Left renal cortex interstitium (tissue), 4 donors: ENCODE measurements at regions not wholly inside any gene's neighbourhood (a gene's known extent, or its start where the extent isn't known, plus 50 kb on each side); places are given as distances from the start of the nearest gene placed in this dataset.
A peak's percentile ranks its signal among the peaks of the same experiment; 100 is the strongest.
"Not testable (repeated sequence)": the region's sequence is repeated elsewhere in the genome, so short reads cannot be mapped to it uniquely, and the experiment has no call there.

Experiments
- DNase-seq, 4 donors: peaks; one replicate each; pipeline ENCODE4 v3.0.0-alpha.2; 2013; ENCODE audit warnings: low read depth in 4 of 4, low spot score in 2 of 4, missing footprints in 1 of 4

GRCh38 chr16:29126057-29126494 lies 141.2 kb downstream of the LAT start:
- DNase-seq, result no peak

- DNase-seq, result no peak
Observed at GRCh38 chr16:29124828-29125227, 140.0 kb downstream of the LAT start.

- DNase-seq, result not testable (repeated sequence)
Observed at GRCh38 chr16:29124162-29124561, 139.3 kb downstream of the LAT start.

GRCh38 chr16:29120680-29121079 lies 135.8 kb downstream of the LAT start:
- not testable (repeated sequence) for DNase-seq

DNA sequence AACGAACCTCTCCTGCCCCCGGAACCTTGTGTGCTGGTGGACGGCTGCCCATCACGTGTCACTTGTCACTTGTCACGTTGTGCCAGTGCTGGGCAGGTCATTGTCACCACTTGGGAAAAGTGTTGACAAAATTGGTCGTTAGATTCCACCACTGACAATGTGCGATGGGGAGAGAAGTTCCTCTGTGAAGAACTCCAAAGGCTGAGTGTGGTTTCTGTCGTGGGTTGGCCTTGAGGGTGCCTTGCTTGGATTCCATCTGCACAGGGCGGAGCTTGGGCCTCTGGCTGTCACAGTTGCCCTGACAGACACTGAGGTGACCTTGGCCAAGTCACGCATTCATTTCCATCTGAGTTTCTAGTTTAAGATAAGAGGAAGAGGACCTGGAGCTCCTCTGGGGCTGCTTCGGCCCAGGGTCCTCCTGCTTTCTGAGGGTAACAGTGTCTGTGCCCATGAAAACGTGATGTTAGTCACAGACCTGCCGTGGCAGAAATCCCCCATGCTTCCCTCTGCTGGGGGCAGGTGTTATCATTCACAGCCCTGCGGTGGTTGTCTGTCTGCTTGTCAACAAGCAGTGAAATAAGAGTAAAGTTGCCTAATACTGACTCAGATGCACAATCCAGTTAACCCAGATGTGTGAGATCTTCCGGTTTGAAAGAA lies 133.6 kb downstream of the LAT start:
- DNase-seq, result not testable (repeated sequence)

- no peak for DNase-seq
Observed at GRCh38 chr16:29117631-29118030, 132.8 kb downstream of the LAT start.

- DNase-seq, result no peak
Observed at GRCh38 chr16:29116980-29117379, 132.1 kb downstream of the LAT start.

DNA sequence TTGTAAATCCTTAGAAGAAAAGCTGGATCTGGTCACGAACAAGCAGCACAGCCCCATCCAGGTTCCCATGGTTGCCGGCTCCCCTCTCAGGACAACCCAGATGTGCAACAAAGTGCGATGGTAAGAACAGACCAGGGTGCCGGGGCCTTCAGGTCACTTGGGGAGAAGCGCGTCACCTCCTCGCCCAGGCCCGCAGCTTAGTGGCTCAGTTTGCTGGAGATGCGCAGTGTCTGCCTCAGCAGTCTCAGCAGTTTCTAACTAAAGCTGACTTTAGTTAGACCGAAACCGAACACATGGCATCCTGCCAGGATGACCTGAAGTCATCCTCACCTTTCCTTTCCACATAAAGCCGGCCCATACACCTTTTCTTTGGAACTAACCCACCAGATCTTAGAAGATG lies 131.4 kb downstream of the LAT start:
- DNase-seq, result not testable (repeated sequence)

DNA sequence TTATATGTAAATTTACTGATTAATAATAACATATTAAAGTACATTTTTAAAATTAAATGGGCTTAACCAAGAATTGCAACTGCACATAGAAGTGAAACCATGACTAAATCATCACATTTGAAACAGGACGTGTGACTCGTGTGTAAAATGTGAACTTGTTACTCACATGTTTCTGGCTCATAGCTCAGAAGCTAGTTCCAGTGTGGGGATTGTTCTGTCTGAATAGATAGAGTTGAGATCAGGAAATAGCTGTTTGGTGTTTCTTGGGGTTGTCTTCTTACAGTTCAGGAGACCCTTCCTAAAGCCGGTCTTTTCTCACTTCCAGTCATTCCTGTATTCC lies 130.9 kb downstream of the LAT start:
- not testable (repeated sequence) for DNase-seq

- DNase-seq, result peak; percentile 22 to 53 (median 44)
Observed at GRCh38 chr16:29114989-29115801, 130.3 kb downstream of the LAT start.

- no peak for DNase-seq
Observed at GRCh38 chr16:29114574-29114973, 129.7 kb downstream of the LAT start.

DNA sequence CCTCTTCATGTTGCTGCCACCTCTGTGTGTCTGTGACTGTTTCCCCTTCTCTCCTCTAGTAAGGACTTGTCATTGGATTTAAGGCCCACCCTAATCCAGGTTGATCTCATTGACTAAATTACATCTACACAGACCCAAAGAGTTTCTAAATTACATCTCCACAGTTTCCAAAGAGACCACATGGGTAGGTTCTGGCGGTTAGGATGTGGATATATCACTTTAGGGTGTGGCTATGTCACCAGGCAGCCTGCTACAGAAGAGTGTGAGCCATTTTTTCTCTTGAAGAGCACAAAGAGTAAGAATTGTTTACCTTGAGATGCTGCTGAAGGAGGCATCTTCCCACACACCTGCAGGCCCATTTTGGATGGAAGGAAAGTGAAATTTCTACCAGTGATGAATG lies 128.6 kb downstream of the LAT start:
- DNase-seq, result not testable (repeated sequence)

- DNase-seq, result no peak
Observed at GRCh38 chr16:29112755-29113347, 128.0 kb downstream of the LAT start.

GRCh38 chr16:29111901-29112680 lies 127.2 kb downstream of the LAT start:
- not testable (repeated sequence) for DNase-seq

DNA sequence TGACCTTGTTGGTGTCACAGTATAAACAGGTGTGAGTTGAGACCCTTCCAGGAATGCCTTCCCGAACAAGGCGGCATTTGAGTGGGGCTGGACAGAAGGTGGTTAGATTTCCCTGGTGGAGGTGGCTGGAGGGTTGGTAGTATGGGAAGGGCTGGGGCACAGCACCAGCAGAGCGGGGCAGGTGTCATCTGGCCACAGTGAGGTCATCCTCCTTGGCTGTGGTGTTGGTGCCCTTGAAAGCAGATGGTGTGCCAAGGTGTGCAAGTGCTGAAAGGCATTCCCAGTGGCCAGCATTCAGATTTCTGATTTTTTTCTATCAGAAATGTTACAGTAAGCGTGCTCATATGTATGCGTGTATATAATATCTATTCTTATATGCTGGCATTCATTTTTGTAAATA lies 126.6 kb downstream of the LAT start:
- DNase-seq, result no peak

DNA sequence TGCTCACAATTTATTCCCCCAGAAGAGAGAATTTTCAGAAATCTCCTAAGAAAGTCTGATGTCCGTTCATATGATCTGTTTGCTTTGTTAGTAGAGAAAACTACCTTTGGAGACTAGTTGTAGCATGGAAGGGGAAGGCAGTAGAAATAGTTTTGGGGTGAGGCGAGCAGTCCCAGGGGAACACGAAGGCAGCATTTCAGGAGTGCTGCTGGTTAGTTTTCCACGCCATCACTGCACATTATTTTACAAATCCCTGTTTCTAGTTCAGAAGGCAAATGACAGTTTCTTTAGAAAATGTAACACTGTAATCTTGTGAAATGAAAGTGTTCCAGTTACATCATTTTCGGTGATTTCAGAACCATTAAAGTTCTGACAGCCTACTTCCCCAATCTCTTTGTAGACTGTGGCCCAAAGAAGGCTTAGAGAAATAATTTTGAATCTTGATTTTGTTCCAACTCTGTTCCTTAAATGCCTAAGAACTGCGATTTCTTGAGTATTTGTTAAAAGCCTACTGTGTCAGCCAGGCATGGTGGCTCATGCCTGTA lies 123.8 kb downstream of the LAT start:
- not testable (repeated sequence) for DNase-seq

DNA sequence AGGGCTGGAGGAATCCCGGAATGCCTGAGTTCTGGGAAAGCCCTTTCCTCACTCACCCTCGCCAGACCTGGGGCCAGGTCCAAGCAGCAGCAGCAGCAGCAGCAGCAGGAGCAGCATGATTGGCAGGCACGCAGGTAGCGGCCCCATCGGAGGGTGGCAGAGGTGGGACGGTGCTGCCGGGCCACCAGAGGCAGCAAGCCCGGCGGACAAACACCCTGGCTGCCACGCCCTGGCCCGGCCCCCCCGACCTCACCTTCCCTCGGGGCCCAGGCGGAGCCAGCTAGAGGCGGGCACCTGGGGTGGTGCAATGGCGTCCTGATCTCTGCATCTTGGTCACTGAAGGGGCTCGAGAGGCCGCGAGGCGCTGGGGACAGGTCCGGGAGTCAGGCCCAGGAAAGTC lies 122.4 kb downstream of the LAT start:
- DNase-seq, result no peak

DNA sequence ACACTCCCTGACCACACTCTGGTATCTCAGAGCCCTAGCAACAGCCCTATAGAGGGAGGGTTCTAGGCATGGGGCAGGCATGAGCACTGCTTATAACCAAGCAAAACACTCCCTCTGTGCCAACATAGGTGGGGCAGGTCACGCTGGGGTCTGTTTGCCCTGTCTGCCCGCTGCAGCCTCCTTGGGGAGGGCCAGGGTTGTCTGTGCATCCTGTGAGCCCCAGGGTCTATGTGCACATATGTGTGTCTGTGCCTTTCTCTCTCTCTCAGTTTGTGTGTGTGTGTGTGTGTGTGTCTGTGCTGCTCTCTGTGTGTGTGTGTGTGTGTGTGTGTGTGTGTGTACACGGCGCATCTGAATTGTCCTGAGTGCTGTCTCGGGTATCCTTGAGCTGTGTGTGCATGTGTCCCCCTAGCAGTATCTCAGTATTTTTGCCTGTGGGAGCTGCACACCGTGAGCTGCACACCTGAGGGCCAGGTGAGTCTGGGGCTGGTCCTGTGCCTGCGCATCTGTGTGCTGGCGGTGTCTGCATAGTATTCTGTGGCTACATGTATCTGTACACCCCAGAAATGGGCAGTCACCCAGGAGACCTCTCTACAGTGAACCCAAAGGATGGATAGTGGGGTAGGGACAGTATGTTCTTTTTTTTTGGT lies 121.5 kb downstream of the LAT start:
- DNase-seq, result not testable (repeated sequence)

- DNase-seq, result not testable (repeated sequence)
Observed at GRCh38 chr16:29104600-29104999, 119.7 kb downstream of the LAT start.

- not testable (repeated sequence) for DNase-seq
Observed at GRCh38 chr16:29097965-29098364, 113.1 kb downstream of the LAT start.
